EL (cell line): ENCODE measurements at regions not wholly inside any gene's neighbourhood (a gene's known extent, or its start where the extent isn't known, plus 50 kb on each side); places are given as distances from the start of the nearest gene placed in this dataset.

Experiments
- DNase-seq: peaks from one replicate; pipeline ENCODE4 v3.0.0-alpha.2; 2016

DNA sequence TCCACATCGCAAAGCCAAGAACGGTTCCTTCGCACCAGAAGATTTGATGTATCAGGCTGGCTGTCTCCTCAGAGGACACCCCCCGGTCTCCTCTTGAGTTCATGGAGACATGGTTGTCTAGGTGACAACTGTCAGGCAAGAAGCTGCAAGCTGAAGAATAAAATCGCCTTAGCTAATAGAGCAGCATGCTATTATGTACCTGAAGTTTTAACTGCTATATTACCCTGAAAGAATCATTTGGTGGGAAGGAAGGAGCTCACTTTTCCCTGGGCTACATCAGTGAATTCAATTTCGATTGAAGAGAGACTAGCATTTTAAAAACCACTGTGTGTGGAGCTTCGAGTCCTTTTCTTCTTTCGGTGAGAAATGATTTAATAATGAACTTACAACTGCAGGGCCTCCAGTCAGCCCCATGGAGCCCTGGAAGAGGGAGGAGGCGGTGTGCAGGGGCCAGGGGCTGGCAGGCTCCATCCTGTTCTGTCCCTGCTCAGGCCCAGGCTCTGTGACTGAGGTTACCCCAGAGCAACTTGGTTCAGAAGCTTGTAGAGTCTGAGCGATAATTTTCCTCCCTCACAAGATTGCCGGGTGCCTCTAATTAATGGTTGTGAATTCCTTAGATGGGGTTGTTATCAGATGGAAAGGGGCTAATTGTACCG is 191.3 kb downstream of the MID1IP1 start:
- no peak for DNase-seq

DNA sequence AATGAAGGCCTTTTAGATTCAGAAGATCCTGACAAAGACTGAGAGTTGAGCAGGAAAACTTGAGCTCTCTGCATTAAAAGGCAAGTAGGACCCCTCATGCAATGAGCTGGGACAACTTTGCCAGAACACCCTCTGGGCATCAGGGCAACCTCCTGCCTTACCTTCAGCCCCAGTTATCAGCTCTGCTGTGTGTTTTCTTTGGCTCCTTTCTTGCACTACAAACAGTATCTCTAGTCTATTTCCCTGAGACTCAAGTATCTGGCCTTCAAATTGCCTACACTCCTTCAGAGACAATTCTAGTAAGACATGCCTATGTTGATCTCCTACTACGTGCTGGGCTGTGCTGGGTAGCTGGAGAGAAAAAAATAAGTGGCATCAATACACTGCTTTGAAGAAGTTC is 192.2 kb downstream of the MID1IP1 start:
- no peak for DNase-seq

- no peak for DNase-seq
Measured at GRCh38 chrX:38999099-38999498, 197.8 kb downstream of the MID1IP1 start.

- DNase-seq: peak; percentile 17
Measured at GRCh38 chrX:38999967-39000745, 198.9 kb downstream of the MID1IP1 start.

DNA sequence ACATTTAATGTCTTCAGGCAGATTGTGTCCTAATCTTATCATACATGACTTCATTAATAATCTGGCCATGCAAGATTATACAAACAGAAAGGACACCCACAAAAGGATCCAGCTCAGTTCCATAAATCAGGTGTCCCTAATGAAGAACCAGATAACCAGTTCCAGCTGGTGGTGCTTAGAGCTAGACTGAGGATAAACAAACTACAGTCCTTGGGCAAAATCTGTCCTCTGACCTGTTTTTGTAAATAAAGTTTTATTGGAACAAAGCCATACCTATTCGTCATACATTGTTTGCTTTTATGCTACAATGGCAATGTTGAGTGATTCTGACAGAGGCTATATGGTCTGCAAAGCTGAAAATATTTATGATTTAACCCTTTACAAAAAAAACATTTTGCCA is 199.5 kb downstream of the MID1IP1 start:
- no peak for DNase-seq

DNA sequence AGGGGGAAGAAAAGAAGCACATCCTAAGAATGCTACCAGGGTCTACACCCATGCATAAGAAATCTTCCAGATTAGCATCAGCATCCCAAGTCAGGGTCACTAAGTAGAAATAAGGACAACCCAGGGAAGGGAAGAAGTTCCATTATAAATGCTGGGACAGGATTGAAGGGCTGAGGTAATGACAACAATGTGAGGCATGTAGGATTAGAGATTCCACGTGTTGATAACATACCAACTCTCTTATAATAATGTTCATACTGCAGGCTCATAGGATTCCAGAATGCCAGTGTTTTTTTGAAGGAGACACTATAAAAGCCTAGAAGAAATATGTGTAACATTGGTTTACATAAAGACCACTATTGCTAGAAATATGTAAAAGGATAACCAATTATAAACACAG is 201.2 kb downstream of the MID1IP1 start:
- DNase-seq: peak; percentile 31

DNA sequence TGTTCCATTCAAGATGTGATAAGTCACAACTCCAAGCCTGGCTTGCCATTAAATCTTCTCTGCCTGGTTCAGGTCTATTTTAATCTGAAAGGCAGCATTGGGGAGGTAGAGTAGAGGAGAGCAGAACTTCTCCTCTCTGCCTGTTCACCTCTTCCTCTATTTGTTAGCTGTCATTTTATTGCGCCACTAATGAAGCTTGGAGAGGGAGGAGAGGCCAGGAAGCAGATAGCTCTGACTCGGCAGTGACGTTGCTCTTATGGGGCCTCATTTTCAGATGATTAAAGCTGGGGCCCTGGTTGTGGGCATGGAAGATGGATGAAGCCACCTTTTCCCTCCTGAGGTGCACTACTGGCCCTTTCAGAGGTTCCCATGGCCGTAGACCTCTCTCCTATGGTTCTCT is 207.3 kb downstream of the MID1IP1 start:
- no peak for DNase-seq

GRCh38 chrX:39011454-39012221 is 210.4 kb downstream of the MID1IP1 start:
- DNase-seq: no peak

DNA sequence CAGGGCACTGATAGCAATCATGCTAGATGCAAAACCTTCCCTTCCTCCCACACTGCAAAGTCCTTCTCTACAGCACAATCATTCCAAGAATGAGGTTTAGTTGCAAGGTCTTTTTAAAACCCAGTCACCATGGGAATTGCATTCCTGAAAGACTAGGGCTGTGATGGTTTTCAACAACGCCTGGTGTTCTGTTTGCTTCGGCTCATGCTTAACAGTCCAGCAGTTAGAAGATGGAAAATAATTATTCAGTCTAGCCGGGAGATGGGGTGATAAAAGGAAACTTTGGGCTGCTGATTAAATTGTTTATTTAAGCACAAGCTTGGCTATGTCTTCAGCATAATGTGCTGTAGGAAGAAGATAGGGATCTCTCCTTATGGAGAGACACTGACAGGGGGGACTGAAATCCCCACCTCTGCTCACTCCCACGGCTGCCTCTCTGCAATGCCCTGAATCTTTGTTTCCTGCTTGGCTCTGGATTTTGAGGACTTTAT is 211.4 kb downstream of the MID1IP1 start:
- DNase-seq: no peak

GRCh38 chrX:39016556-39016955 is 215.3 kb downstream of the MID1IP1 start:
- DNase-seq: no peak

GRCh38 chrX:39017077-39017476 is 215.8 kb downstream of the MID1IP1 start:
- DNase-seq: no peak

DNA sequence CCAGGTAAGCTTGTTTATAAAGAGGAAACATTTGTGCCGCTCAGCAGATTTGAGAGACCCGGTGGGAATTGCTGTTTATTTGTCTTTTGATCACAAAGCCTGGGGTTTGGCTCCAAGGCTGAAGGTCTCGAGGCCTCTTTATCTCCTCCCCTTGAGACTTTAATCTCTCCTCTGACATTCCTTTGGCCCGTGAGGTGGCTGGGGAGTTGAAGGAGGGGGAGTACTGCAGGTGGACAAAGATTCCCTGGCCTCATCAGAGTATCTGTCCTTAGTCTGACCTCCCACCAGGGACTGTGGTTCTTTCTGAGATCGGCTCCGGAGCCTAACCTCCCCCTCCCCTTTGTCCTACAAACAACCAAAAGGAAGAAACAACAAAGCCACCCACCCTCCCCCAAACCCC is 216.5 kb downstream of the MID1IP1 start:
- DNase-seq: no peak

DNA sequence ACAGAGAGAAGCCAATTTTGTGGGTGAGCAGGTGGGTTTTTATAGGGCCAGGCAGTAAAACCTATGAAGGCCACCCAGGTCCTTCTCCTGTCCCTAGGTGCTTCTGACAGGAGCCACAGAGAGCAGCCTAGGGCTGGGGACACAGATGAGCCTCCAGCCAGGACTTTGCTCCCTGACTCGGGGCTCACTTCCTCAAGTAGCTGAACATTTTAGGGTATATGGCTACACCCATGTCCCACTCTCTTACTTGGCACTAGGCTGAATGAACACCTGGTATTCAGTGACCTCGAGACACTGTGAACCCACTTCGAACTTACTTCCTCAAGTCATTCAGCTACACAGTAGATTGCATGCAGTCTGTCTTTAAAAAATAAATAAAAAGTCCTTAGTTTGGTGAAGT is 217.3 kb downstream of the MID1IP1 start:
- DNase-seq: no peak

DNA sequence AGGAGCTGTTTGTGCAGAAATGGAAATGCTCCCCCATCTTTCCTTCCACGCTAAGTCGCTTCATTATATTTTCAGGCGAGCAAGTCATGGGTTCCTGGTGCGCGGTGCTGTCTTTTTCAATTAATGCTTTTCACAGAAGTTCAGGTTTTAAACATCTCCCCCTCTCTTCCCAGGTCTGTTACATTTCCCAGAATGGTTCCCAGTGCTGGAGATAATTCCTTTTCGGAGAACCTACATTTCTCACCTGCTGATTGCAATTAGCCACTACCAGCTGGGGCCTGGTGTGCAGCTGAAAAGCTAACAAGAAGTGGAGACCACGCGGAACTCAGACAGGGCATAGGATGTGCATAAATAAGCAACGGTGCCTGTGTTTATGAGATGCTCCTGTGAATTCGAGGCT is 217.8 kb downstream of the MID1IP1 start:
- DNase-seq: no peak

DNA sequence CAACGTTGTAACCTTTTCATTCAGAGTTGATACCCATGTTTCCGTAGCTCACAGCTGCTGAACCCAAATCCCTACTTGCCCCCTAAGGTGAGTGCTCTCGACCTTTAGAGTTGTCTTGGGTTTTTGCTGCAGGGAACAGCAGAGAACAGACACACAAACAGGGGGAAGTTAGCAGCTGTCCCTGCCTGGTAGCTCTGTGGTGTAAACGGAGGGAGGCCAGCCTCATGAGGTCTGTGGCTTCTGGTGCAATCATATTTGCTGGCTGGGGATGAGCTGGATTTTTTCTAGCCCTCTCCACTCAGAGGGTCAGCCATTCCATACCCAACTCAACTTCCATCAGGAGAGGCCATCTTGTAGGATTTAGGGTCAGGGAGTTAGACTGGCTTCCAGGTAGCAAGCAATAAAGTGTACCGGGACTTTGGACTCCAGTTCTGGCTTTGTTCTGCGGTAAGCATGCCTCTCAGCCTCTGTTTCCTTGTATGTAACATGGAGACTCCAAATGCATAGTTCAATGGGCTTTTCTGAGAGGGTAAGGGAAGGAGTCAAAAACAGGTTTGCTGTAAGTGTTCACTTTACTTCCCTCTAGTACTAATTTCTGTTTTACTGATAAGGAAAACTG is 218.9 kb downstream of the MID1IP1 start:
- no peak for DNase-seq

DNA sequence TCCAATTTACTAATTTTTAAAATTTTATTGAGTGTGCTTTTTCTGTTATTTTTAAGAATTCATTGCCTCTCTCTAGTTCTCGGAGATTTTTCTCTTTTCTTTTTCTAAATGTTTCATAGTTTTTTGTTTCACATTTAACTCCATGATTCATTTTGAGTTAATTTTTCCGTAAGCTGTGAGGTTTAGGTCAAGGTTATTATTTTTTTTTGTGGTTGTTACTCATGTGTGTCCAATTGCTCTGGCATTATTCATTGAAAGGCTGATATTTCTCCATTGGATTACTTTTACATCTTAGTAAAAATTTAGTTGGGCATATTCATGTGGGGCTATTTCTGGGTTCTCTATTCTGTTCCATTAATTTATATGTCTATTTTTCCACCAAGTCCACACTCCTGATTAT is 220.8 kb downstream of the MID1IP1 start:
- no peak for DNase-seq

DNA sequence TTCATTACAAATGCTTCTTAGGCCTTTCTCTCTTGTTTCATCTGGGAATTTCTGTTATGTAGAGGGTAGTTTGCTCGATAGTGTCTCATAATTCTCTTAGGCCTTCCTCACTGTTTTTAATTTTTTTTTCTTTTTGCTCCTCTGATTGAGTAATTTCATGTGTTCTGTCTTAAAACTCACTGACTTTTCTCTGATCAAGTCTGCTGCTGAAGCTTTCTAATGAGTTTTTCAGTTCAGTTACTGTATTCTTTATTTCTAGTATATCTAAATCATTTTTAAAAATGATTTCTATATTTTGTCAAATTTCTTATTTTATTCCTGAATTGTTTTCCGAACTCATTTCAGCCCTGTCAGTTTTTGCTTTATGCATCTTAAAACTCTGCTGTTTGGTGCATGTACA is 228.0 kb downstream of the MID1IP1 start:
- no peak for DNase-seq

DNA sequence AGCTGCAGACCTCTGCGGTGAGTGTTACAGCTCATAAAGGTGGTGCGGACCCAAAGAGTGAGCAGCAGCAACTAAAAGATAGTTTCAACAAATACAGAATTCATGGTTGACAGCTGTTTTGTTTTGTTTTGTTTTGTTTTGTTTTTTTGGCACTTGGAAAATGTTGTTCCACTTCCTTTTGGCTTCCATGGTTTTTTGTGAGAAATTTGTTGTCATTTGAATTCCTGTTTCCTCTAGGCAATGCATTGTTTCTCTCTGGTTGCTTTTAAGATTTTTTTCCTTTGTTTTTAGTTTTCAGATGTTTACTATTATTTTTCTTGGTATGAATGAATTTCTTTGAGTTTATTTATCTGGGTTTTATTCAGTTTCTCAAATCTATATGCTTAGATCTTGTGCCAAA is 229.4 kb downstream of the MID1IP1 start:
- DNase-seq: no peak

DNA sequence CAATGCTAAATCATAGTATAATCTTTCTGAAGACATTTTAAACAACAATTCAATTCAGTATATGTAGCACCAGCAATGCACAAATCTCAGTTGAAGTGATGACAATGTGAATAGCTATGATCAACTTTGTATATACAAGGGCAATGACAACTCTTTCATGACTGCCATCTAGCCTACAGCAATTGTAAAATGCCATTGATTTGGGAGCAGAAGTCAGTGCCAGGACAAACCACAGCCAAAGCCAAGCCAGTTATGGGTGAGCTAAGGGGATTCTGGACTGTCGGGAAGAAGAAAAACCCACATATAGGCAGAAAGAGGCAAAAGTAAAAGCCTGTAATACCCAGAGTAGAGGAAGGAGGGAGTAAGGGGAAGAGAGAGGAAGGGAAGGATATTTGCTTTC is 238.6 kb downstream of the MID1IP1 start:
- no peak for DNase-seq

- no peak for DNase-seq
Measured at GRCh38 chrX:39043838-39044550, 242.7 kb downstream of the MID1IP1 start.

DNA sequence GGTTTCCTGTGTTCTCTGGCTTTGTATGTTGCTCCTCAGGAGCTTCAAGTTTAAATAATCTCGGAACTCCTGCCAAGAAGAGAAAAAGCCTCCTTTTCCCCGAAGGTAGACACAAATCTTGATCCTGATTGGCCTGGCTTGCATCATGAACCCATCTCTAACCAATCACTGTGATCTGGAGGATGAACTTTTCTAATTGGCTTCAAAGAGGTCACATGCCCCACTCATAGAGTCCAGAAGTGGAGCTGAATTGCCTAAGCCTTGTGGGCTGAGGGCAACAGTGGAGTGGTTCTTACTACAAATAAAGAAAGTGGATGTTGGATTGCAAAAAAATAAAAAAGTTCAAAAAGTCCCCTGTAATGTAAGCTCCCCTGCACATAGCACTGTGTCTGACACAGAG is 245.9 kb downstream of the MID1IP1 start:
- DNase-seq: no peak

DNA sequence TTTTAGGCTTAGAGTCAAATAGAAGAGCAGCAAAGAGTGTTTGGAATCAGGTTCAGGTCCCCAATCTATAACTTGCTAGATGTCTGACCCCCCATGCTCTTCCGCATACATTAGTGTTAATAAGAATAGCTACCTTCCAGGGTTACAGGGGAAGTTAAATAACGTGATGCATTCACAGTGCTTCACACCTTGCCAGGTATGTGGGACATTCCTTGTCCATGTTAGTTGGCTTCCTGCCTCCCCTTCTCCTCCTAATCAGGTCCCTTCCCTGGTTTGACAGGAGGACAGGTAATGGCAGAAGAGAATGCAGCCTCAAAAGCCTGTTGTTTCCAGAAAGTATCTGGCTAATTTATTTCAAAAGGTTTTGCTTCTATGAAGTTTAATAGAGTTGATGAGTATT is 248.7 kb downstream of the MID1IP1 start:
- no peak for DNase-seq

GRCh38 chrX:39050427-39050826 is 249.2 kb downstream of the MID1IP1 start:
- no peak for DNase-seq
